Liver (tissue), 8 donors: ENCODE measurements at regions not wholly inside any gene's neighbourhood (a gene's known extent, or its start where the extent isn't known, plus 50 kb on each side); places are given as distances from the start of the nearest gene placed in this dataset.

Experiments used
- DNase-seq: peaks from one replicate; pipeline ENCODE4 v3.0.0-alpha.2; 2017; ENCODE audit warnings: low spot score
- H3K27ac ChIP-seq, 2 donors: one replicate each; pipeline ENCODE4 v1.7.0; 2013; ENCODE audit warnings: inconsistent platforms in 2 of 2, low read length in 2 of 2, control low read depth in 1 of 2, low read depth in 1 of 2, mild to moderate bottlenecking in 1 of 2
- H3K27me3 ChIP-seq, 4 donors: one replicate each; pipeline versions ENCODE4 v1.6.1 to v1.7.0; 2013; ENCODE audit warnings: low read length in 3 of 4, inconsistent platforms in 1 of 4, mild to moderate bottlenecking in 1 of 4, moderate library complexity in 1 of 4; ENCODE audit not compliant: control insufficient read depth in 4 of 4, insufficient read depth in 4 of 4
- H3K36me3 ChIP-seq, 4 donors: one replicate each; pipeline versions ENCODE4 v1.6.1 to v1.7.0; 2013; ENCODE audit warnings: low read length in 3 of 4, mild to moderate bottlenecking in 3 of 4, low read depth in 1 of 4, moderate library complexity in 1 of 4; ENCODE audit not compliant: control insufficient read depth in 4 of 4, insufficient read depth in 3 of 4
- H3K4me1 ChIP-seq, 4 donors: one replicate each; pipeline versions ENCODE4 v1.6.1 to v1.7.0; 2013; ENCODE audit warnings: low read length in 3 of 4, mild to moderate bottlenecking in 3 of 4, moderate library complexity in 1 of 4; ENCODE audit not compliant: control insufficient read depth in 4 of 4, insufficient read depth in 4 of 4
- H3K4me3 ChIP-seq, 3 donors: one replicate each; pipeline versions ENCODE4 v1.6.1 to v1.7.0; 2013; ENCODE audit warnings: low read length in 3 of 3, control low read depth in 1 of 3, low read depth in 1 of 3, mild to moderate bottlenecking in 1 of 3
- H3K9ac ChIP-seq, 2 donors: one replicate each; pipeline ENCODE4 v1.7.0; 2013; ENCODE audit warnings: low read length in 2 of 2, mild to moderate bottlenecking in 2 of 2, moderate library complexity in 2 of 2, control low read depth in 1 of 2, low read depth in 1 of 2
- H3K9me3 ChIP-seq, 4 donors: one replicate each; pipeline versions ENCODE4 v1.6.1 to v1.7.0; 2013; ENCODE audit warnings: low read length in 3 of 4; ENCODE audit not compliant: control insufficient read depth in 4 of 4
- EGR1 ChIP-seq, 2 donors: IDR thresholded peaks; 2 replicates each; pipeline ENCODE4 v1.6.1; 2016 to 2018; ENCODE audit warnings: antibody characterized with exemption in 2 of 2, low read depth in 2 of 2
- FOXA1 ChIP-seq: IDR thresholded peaks from 2 replicates; pipeline ENCODE4 v1.6.1; 2016; ENCODE audit warnings: antibody characterized with exemption
- GABPA ChIP-seq, 2 donors: IDR thresholded peaks in 1 of 2; conservative IDR thresholded peaks in 1 of 2; 2 replicates each; pipeline ENCODE4 v1.6.1; 2016; ENCODE audit warnings: antibody characterized with exemption in 2 of 2, mild to moderate bottlenecking in 1 of 2, moderate library complexity in 1 of 2
- HNF4A ChIP-seq, 2 donors: conservative IDR thresholded peaks; 2 replicates each; pipeline ENCODE4 v1.6.1; 2016; ENCODE audit warnings: antibody characterized with exemption in 2 of 2, mild to moderate bottlenecking in 2 of 2
- HNF4G ChIP-seq: IDR thresholded peaks from 2 replicates; pipeline ENCODE4 v1.6.1; 2016; ENCODE audit warnings: antibody characterized with exemption
- JUND ChIP-seq, 2 donors: IDR thresholded peaks; 2 replicates each; pipeline ENCODE4 v1.6.1; 2016; ENCODE audit warnings: antibody characterized with exemption in 2 of 2
- NR2F2 ChIP-seq: IDR thresholded peaks from 2 replicates; pipeline ENCODE4 v1.6.1; 2016; ENCODE audit warnings: antibody characterized with exemption
- RAD21 ChIP-seq, 2 donors: IDR thresholded peaks; 2 replicates each; pipeline ENCODE4 v1.6.1; 2016; ENCODE audit warnings: antibody characterized with exemption in 2 of 2, mild to moderate bottlenecking in 2 of 2
- RXRA ChIP-seq, 2 donors: IDR thresholded peaks; 2 replicates each; pipeline ENCODE4 v1.6.1; 2017 to 2018; ENCODE audit warnings: antibody characterized with exemption in 2 of 2, mild to moderate bottlenecking in 1 of 2
- SP1 ChIP-seq: IDR thresholded peaks from 2 replicates; pipeline ENCODE4 v1.6.1; 2018; ENCODE audit warnings: antibody characterized with exemption, mild to moderate bottlenecking
- TAF1 ChIP-seq: conservative IDR thresholded peaks from 2 replicates; pipeline ENCODE4 v1.6.1; 2016; ENCODE audit warnings: antibody characterized with exemption, mild to moderate bottlenecking
- WGBS: extraction: QIAGEN DNeasy Blood & Tissue Kit; methylation state at CpG from one replicate; pipeline ENCODE4 v1.1.7; 2013; 5-methylcytosine and 5-hydroxymethylcytosine counted together
- TF ChIP-seq, protein P1 (sequence below): IDR thresholded peaks from 2 replicates; pipeline ENCODE4 v1.6.1; 2016; ENCODE audit warnings: antibody characterized with exemption, mild to moderate bottlenecking
- TF ChIP-seq, protein P2 (sequence below): IDR thresholded peaks from 2 replicates; pipeline ENCODE4 v1.6.1; 2016; ENCODE audit warnings: antibody characterized with exemption
- TF ChIP-seq, protein P3 (sequence below): IDR thresholded peaks from 2 replicates; pipeline ENCODE4 v1.6.1; 2016; ENCODE audit warnings: antibody characterized with exemption
- TF ChIP-seq, protein P4 (sequence below): IDR thresholded peaks from 2 replicates; pipeline ENCODE4 v1.6.1; 2016; ENCODE audit warnings: antibody characterized with exemption
- TF ChIP-seq, protein P5 (sequence below): fragments of 150-350 bp; IDR thresholded peaks from 2 replicates; pipeline ENCODE4 v1.5.1; 2017; ENCODE audit warnings: improper control_type of control experiment, low read depth, low read length; ENCODE audit not compliant: missing input control
- donor health status: healthy.
- donor health status: healthy.
- donor health status: healthy.
- donor health status: healthy.
- donor health status: healthy.

DNA sequence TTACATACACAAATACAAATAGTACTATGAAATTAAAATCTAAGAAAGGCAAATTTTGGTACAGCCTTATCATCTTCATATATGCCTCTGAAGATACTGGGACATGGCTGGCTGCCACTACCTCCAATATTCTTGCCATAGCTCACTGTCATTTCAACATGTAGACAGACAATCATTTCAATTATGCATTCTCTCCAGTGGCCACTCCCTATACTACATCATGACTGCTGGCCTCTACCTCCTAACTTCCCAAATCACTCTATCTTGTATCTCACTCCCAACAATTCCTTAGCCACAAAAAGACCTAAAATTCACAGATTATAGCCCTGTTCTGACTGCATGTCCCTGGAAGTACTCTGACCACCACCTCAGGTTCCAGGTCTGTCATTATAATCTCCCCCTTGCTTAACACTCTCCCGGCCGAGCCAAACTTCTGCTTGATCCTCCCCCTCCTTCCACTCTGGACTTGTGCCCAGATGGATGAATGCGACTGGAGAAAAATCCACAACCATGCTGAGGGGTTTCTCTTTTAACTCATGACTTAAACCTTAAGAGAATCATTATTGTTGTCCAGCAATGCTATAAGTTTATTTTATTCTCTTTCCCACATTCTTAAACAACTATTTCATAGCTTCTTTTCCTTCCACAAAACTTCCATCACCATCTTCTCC is 225.3 kb upstream of the TLE4 start:
- Histone ChIP-seq H3K4me1 (no peaks in the 10 kb centered on the region), H3K27ac (no peak overlapping the region), H3K27me3 (no peaks in the 10 kb centered on the region), H3K9ac (no peak overlapping the region), H3K4me3 (no peak overlapping the region), H3K9me3 (no peaks in the 10 kb centered on the region), H3K36me3 (no peaks in the 10 kb centered on the region)
- WGBS, result 42% methylated on average over 3 of the region's 3 CpGs
- no peak for DNase-seq
- TF ChIP-seq JUND (IDR thresholded peaks at IDR 0.05) (no peak), NR2F2 (no peak), TAF1 (no peak), GABPA (IDR thresholded peaks at IDR 0.05 in 1 of 2, conservative IDR thresholded peaks at IDR 0.05 in 1 of 2) (no peak), HNF4G (no peak), SP1 (no peak), RXRA (IDR thresholded peaks at IDR 0.05) (no peak)
- TF ChIP-seq, protein P1, sequence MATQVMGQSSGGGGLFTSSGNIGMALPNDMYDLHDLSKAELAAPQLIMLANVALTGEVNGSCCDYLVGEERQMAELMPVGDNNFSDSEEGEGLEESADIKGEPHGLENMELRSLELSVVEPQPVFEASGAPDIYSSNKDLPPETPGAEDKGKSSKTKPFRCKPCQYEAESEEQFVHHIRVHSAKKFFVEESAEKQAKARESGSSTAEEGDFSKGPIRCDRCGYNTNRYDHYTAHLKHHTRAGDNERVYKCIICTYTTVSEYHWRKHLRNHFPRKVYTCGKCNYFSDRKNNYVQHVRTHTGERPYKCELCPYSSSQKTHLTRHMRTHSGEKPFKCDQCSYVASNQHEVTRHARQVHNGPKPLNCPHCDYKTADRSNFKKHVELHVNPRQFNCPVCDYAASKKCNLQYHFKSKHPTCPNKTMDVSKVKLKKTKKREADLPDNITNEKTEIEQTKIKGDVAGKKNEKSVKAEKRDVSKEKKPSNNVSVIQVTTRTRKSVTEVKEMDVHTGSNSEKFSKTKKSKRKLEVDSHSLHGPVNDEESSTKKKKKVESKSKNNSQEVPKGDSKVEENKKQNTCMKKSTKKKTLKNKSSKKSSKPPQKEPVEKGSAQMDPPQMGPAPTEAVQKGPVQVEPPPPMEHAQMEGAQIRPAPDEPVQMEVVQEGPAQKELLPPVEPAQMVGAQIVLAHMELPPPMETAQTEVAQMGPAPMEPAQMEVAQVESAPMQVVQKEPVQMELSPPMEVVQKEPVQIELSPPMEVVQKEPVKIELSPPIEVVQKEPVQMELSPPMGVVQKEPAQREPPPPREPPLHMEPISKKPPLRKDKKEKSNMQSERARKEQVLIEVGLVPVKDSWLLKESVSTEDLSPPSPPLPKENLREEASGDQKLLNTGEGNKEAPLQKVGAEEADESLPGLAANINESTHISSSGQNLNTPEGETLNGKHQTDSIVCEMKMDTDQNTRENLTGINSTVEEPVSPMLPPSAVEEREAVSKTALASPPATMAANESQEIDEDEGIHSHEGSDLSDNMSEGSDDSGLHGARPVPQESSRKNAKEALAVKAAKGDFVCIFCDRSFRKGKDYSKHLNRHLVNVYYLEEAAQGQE, result no peak
- TF ChIP-seq, protein P2, sequence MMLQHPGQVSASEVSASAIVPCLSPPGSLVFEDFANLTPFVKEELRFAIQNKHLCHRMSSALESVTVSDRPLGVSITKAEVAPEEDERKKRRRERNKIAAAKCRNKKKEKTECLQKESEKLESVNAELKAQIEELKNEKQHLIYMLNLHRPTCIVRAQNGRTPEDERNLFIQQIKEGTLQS, result no peak
- TF ChIP-seq, protein P3, sequence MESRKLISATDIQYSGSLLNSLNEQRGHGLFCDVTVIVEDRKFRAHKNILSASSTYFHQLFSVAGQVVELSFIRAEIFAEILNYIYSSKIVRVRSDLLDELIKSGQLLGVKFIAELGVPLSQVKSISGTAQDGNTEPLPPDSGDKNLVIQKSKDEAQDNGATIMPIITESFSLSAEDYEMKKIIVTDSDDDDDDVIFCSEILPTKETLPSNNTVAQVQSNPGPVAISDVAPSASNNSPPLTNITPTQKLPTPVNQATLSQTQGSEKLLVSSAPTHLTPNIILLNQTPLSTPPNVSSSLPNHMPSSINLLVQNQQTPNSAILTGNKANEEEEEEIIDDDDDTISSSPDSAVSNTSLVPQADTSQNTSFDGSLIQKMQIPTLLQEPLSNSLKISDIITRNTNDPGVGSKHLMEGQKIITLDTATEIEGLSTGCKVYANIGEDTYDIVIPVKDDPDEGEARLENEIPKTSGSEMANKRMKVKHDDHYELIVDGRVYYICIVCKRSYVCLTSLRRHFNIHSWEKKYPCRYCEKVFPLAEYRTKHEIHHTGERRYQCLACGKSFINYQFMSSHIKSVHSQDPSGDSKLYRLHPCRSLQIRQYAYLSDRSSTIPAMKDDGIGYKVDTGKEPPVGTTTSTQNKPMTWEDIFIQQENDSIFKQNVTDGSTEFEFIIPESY, result no peak

DNA sequence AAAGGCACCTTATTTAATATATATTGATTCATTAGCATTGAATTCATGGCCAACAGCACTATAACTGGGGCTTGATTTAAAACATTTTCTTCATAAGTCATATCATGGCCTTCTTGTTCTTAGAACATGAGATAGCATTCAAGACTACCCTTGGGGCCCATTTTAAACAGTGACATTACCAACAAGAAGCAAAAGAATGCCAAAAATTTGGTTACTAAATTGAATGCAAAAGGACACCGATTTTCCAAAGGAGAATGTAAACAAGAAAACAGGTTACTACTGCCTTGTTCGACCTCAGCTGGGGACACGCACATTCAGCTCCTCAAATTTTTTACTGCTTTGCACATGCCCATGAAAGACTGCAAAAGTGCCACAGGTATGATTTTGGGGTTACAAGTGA is 219.4 kb upstream of the TLE4 start:
- Histone ChIP-seq H3K4me3 (no peak overlapping the region), H3K4me1 (no peaks in the 10 kb centered on the region), H3K27me3 (no peaks in the 10 kb centered on the region), H3K36me3 (no peaks in the 10 kb centered on the region), H3K9ac (no peak overlapping the region), H3K9me3 (no peaks in the 10 kb centered on the region), H3K27ac (no peak overlapping the region)
- TF ChIP-seq EGR1 (IDR thresholded peaks at IDR 0.05; ENCODE audit: low read depth in 2 of 2) (no peak), HNF4G (no peak), RAD21 (IDR thresholded peaks at IDR 0.05) (no peak), TAF1 (no peak), RXRA (IDR thresholded peaks at IDR 0.05) (no peak), HNF4A (conservative IDR thresholded peaks at IDR 0.05) (no peak), JUND (IDR thresholded peaks at IDR 0.05) (no peak), FOXA1 (no peak), NR2F2 (no peak), GABPA (IDR thresholded peaks at IDR 0.05 in 1 of 2, conservative IDR thresholded peaks at IDR 0.05 in 1 of 2) (no peak)
- TF ChIP-seq, protein P1, result no peak
- TF ChIP-seq, protein P2, result no peak
- TF ChIP-seq, protein P4, sequence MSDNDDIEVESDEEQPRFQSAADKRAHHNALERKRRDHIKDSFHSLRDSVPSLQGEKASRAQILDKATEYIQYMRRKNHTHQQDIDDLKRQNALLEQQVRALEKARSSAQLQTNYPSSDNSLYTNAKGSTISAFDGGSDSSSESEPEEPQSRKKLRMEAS, result no peak
- TF ChIP-seq, protein P5, sequence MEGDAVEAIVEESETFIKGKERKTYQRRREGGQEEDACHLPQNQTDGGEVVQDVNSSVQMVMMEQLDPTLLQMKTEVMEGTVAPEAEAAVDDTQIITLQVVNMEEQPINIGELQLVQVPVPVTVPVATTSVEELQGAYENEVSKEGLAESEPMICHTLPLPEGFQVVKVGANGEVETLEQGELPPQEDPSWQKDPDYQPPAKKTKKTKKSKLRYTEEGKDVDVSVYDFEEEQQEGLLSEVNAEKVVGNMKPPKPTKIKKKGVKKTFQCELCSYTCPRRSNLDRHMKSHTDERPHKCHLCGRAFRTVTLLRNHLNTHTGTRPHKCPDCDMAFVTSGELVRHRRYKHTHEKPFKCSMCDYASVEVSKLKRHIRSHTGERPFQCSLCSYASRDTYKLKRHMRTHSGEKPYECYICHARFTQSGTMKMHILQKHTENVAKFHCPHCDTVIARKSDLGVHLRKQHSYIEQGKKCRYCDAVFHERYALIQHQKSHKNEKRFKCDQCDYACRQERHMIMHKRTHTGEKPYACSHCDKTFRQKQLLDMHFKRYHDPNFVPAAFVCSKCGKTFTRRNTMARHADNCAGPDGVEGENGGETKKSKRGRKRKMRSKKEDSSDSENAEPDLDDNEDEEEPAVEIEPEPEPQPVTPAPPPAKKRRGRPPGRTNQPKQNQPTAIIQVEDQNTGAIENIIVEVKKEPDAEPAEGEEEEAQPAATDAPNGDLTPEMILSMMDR, result no peak
- no peak for DNase-seq
- WGBS, result 58% methylated on average over 3 of the region's 3 CpGs
